Stimulated activated naive CD8-positive, alpha-beta T cell treated with anti-CD3 and anti-CD28 coated beads, Interleukin-15, Interleukin-2, amounts not matched to agents 100 ng/mL and 50 ng/mL, for 24 hours (primary cell): ENCODE measurements at regions not wholly inside any gene's neighbourhood (a gene's known extent, or its start where the extent isn't known, plus 50 kb on each side); places are given as distances from the start of the nearest gene placed in this dataset.

ENCODE experiments used
- H3K27ac Mint-ChIP-seq: one replicate; pipeline ENCODE4 v1.8.0; 2021; ENCODE audit warnings: mild to moderate bottlenecking, mixed read lengths
- H3K27me3 Mint-ChIP-seq: one replicate; pipeline ENCODE4 v1.8.0; 2021; ENCODE audit warnings: mixed read lengths
- H3K36me3 Mint-ChIP-seq: one replicate; pipeline ENCODE4 v1.8.0; 2021; ENCODE audit warnings: low read depth, mixed read lengths
- H3K4me1 Mint-ChIP-seq: one replicate; pipeline ENCODE4 v1.8.0; 2021; ENCODE audit warnings: low read depth, mixed read lengths
- H3K4me3 Mint-ChIP-seq: one replicate; pipeline ENCODE4 v1.8.0; 2021; ENCODE audit warnings: mild to moderate bottlenecking, mixed read lengths
- H3K9me3 Mint-ChIP-seq: one replicate; pipeline ENCODE4 v1.8.0; 2021; ENCODE audit warnings: mixed read lengths

- H3K27ac Mint-ChIP-seq = no peak overlapping the region
- H3K4me1 Mint-ChIP-seq = no peaks in the 10 kb centered on the region
- no peaks in the 10 kb centered on the region for H3K27me3 Mint-ChIP-seq
- no peak overlapping the region for H3K4me3 Mint-ChIP-seq
- H3K36me3 Mint-ChIP-seq = no peaks in the 10 kb centered on the region
- no peaks in the 10 kb centered on the region for H3K9me3 Mint-ChIP-seq
These were observed 435.5 kb downstream of the SIPA1L2 start for GRCh38 chr1:232194424-232194823.

DNA sequence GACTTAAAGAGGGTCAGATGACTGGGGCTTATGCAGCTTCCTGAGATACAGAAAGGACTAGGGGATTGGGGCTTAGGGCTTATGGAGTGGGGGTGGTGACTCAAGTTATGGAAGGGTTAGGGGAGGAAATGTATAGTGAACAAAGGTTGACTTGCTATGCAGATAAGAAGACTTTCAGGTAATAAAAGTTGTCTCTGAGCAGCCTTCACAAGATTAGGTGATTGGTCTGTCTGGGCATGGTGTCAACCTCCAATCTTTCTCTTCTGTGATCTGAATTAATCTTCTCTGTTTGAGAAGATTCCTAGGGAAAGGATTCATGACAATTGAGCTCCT lies 436.5 kb downstream of the SIPA1L2 start:
- Mint-ChIP-seq H3K36me3 (no peaks in the 10 kb centered on the region), H3K27ac (no peak overlapping the region), H3K4me1 (no peaks in the 10 kb centered on the region), H3K27me3 (no peaks in the 10 kb centered on the region), H3K4me3 (no peak overlapping the region), H3K9me3 (no peaks in the 10 kb centered on the region)

- Mint-ChIP-seq H3K4me3 (no peak overlapping the region), H3K27me3 (no peaks in the 10 kb centered on the region), H3K36me3 (no peaks in the 10 kb centered on the region), H3K9me3 (no peaks in the 10 kb centered on the region), H3K27ac (no peak overlapping the region), H3K4me1 (no peaks in the 10 kb centered on the region)
These were observed 437.0 kb downstream of the SIPA1L2 start for GRCh38 chr1:232192781-232193450.

- Mint-ChIP-seq H3K36me3 (no peaks in the 10 kb centered on the region), H3K9me3 (no peaks in the 10 kb centered on the region), H3K27ac (no peak overlapping the region), H3K27me3 (no peaks in the 10 kb centered on the region), H3K4me1 (no peaks in the 10 kb centered on the region), H3K4me3 (no peak overlapping the region)
These were observed 438.4 kb downstream of the SIPA1L2 start for GRCh38 chr1:232191560-232191959.

- H3K9me3 Mint-ChIP-seq = no peaks in the 10 kb centered on the region
- no peaks in the 10 kb centered on the region for H3K4me1 Mint-ChIP-seq
- no peak overlapping the region for H3K4me3 Mint-ChIP-seq
- no peak overlapping the region for H3K27ac Mint-ChIP-seq
- H3K36me3 Mint-ChIP-seq = no peaks in the 10 kb centered on the region
- H3K27me3 Mint-ChIP-seq = no peaks in the 10 kb centered on the region
These were observed 441.6 kb downstream of the SIPA1L2 start for GRCh38 chr1:232188318-232188717.

DNA sequence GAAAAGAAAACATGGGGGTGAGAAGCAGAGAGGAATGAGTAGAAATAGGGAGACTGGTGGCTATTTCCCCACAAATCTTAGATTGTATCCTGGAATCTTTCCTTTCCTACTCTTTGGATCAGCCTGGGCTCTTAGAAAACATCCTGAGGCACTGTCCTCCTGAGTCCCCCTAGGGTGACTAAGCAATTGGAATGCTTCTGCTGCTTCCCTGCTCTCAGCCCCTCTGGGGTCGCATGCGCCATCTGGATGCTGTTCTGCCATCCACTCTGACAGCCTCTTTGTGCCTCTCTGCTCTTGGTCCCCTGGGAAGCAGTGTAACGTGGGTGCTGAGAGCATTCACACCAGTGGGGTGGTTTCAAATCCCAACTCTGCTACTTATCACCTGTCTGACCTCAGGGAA lies 443.0 kb downstream of the SIPA1L2 start:
- Mint-ChIP-seq H3K4me3 (no peak overlapping the region), H3K9me3 (no peaks in the 10 kb centered on the region), H3K36me3 (no peaks in the 10 kb centered on the region), H3K27ac (no peak overlapping the region), H3K27me3 (no peaks in the 10 kb centered on the region), H3K4me1 (no peaks in the 10 kb centered on the region)

DNA sequence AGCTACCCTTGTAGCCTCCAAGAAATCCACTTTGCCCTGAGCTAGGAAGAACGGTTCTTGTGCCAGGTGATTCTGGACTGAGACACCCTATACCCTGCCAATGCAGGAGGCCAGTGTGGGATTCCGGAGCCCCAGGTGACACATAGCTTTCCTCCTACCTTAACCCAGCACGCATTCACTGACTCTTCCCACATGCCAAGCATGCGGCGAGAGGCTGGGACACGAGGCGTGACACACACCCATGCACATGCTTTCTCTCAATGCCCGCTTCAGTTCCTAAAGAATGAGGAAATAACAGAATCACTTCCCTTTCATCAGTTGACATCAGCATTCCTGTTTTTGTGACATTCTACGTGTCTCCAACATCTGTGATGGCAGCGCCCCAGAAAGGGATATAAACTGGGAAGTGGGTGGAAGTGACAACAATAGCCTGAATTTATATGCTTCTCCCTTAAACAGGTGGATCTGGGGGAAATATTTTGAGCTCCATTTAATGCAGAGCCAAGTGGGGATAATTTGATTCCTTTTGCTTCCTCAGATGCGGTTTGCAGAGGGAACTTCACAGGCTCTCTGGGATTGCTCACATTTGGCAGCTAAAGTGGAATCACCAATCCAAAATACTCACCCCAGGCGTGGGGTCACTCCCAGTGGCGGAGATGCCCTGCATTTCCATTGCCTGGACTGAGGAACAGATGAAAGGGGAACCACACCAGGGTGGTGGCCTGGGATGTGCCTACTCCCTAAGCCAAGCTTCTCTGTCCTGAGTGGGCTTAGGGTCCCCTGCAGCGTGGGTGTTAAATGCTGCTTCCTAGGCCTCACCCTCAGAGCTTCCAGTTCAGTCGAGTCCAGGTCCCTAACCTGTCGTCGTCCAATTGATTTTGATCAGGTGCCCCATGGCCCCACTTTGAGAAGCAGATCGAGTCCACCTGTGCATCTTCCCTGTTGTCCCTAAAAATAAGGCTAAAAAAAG lies 445.1 kb downstream of the SIPA1L2 start:
- Mint-ChIP-seq H3K4me1 (no peaks in the 10 kb centered on the region), H3K9me3 (no peaks in the 10 kb centered on the region), H3K36me3 (no peaks in the 10 kb centered on the region), H3K4me3 (no peak overlapping the region), H3K27ac (no peak overlapping the region), H3K27me3 (no peaks in the 10 kb centered on the region)

- H3K4me3 Mint-ChIP-seq = no peak overlapping the region
- no peak overlapping the region for H3K27ac Mint-ChIP-seq
- H3K9me3 Mint-ChIP-seq = no peaks in the 10 kb centered on the region
- no peaks in the 10 kb centered on the region for H3K4me1 Mint-ChIP-seq
- H3K36me3 Mint-ChIP-seq = no peaks in the 10 kb centered on the region
- H3K27me3 Mint-ChIP-seq = peaks cover 2% of the 10 kb centered on the region
These were observed 446.1 kb downstream of the SIPA1L2 start for GRCh38 chr1:232183802-232184201.

DNA sequence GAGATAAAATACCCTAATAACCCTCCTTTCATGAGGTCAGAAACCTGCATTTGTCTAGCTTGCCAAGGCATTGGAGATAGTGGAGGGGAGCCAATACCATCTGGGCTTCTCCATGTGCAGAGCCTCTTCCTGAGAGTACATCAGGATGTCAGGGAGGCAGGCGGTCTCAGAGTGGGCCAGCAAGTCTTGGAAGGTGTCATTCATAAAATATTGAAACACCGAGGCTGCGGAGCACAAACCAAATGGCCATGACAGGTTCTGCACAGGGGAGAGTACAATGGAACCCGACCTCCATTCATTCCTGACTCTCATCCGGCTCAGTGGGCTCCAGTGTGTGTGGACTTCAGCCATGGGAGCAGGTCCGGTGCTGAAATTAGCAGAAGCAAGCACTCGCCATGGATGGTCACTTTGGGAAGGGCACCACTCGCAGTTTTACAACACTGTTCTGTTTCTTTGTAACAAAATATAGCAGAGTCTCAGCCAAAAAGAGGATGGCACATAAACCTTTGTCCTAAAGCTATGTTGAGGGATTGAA lies 446.6 kb downstream of the SIPA1L2 start:
- no peak overlapping the region for H3K27ac Mint-ChIP-seq
- H3K36me3 Mint-ChIP-seq = no peaks in the 10 kb centered on the region
- no peaks in the 10 kb centered on the region for H3K9me3 Mint-ChIP-seq
- peaks cover 4% of the 10 kb centered on the region for H3K27me3 Mint-ChIP-seq
- no peaks in the 10 kb centered on the region for H3K4me1 Mint-ChIP-seq
- no peak overlapping the region for H3K4me3 Mint-ChIP-seq

- Mint-ChIP-seq H3K4me3 (no peak overlapping the region), H3K27me3 (peaks cover 4% of the 10 kb centered on the region), H3K9me3 (no peaks in the 10 kb centered on the region), H3K36me3 (no peaks in the 10 kb centered on the region), H3K27ac (no peak overlapping the region), H3K4me1 (no peaks in the 10 kb centered on the region)
These were observed 447.7 kb downstream of the SIPA1L2 start for GRCh38 chr1:232182236-232182635.

GRCh38 chr1:232180779-232181136 lies 449.2 kb downstream of the SIPA1L2 start:
- Mint-ChIP-seq H3K9me3 (no peaks in the 10 kb centered on the region), H3K36me3 (no peaks in the 10 kb centered on the region), H3K27ac (no peak overlapping the region), H3K4me3 (no peak overlapping the region), H3K27me3 (peaks cover 4% of the 10 kb centered on the region), H3K4me1 (no peaks in the 10 kb centered on the region)

GRCh38 chr1:232179896-232180778 lies 449.8 kb downstream of the SIPA1L2 start:
- H3K9me3 Mint-ChIP-seq = no peaks in the 10 kb centered on the region
- H3K4me1 Mint-ChIP-seq = no peaks in the 10 kb centered on the region
- H3K4me3 Mint-ChIP-seq = no peak overlapping the region
- H3K27ac Mint-ChIP-seq = no peak overlapping the region
- H3K36me3 Mint-ChIP-seq = no peaks in the 10 kb centered on the region
- H3K27me3 Mint-ChIP-seq = peaks cover 6% of the 10 kb centered on the region

GRCh38 chr1:232178191-232178590 lies 451.7 kb downstream of the SIPA1L2 start:
- Mint-ChIP-seq H3K27me3 (peaks cover 15% of the 10 kb centered on the region), H3K9me3 (no peaks in the 10 kb centered on the region)

DNA sequence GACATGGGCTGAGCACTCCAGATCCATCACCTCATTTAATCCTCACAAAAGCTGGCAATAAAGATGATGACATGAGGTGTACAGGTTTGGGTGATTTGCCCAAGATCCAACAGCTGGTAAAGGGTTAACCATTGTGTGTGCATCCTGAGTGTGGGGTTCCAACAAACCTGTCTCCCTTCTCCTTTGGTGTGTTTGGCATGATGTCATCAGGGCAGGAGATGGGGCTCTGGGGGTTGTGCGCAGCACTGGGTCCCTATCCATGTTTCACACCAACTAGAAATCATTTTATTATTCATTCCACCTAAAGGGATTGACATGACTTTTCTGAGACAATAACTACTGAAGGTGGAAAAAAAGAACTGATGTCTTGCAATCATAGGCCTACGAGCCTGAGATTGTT lies 452.5 kb downstream of the SIPA1L2 start:
- Mint-ChIP-seq H3K36me3 (no peaks in the 10 kb centered on the region), H3K27me3 (peaks cover 15% of the 10 kb centered on the region), H3K4me1 (no peaks in the 10 kb centered on the region), H3K27ac (no peak overlapping the region), H3K9me3 (no peaks in the 10 kb centered on the region), H3K4me3 (no peak overlapping the region)

More at GRCh38 chr1:232178191-232178590, 451.7 kb downstream of the SIPA1L2 start:
- Mint-ChIP-seq H3K4me3 (no peak overlapping the region), H3K36me3 (no peaks in the 10 kb centered on the region), H3K4me1 (no peaks in the 10 kb centered on the region), H3K27ac (no peak overlapping the region)

DNA sequence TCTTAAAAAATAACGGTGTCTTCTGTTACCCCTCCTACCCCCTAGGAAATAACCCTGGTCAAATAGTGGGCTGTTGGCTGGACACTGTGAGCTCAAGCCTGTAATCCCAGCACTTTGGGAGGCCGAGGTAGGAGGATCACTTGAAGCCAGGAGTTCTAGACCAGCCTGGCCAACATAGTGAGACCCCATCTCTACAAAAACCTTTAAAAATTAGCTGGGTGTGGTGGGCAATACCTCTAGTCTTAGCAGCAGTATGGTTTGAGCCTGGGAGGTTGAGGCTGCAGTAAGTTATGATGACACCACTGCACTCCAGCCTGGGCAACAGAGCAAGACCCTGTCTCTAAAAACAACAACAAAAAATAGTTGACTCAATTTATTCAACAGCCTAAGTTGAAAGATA lies 453.7 kb downstream of the SIPA1L2 start:
- Mint-ChIP-seq H3K4me3 (no peak overlapping the region), H3K9me3 (no peaks in the 10 kb centered on the region), H3K27me3 (peaks cover 15% of the 10 kb centered on the region), H3K36me3 (no peaks in the 10 kb centered on the region), H3K4me1 (no peaks in the 10 kb centered on the region), H3K27ac (no peak overlapping the region)
